Upper lobe of right lung (tissue), 1 donor: ENCODE measurements at regions not wholly inside any gene's neighbourhood (a gene's known extent, or its start where the extent isn't known, plus 50 kb on each side); places are given as distances from the start of the nearest gene placed in this dataset.
"Not testable (repeated sequence)": the region's sequence is repeated elsewhere in the genome, so short reads cannot be mapped to it uniquely, and the experiment has no call there.

Experiments
- ATAC-seq: fragments of 200-7000 bp; cut with Tn5 transposase; one replicate; pipeline ENCODE4 v1.9.1; 2020; ENCODE audit warnings: mild to moderate bottlenecking, moderate library complexity
- DNase-seq: peaks from one replicate; pipeline ENCODE4 v3.0.0-alpha.2; 2020
- H3K27ac ChIP-seq: fragments of 200-600 bp; one replicate; pipeline ENCODE4 v1.8.0; 2022
- H3K27me3 ChIP-seq: fragments of 200-600 bp; one replicate; pipeline ENCODE4 v1.8.0; 2022; ENCODE audit warnings: mild to moderate bottlenecking
- H3K36me3 ChIP-seq: fragments of 200-600 bp; one replicate; pipeline ENCODE4 v1.8.0; 2022
- H3K4me1 ChIP-seq: fragments of 200-600 bp; one replicate; pipeline ENCODE4 v1.8.0; 2022
- H3K4me3 ChIP-seq: fragments of 200-600 bp; one replicate; pipeline ENCODE4 v1.8.0; 2022; ENCODE audit warnings: mild to moderate bottlenecking
- H3K9me3 ChIP-seq: fragments of 200-600 bp; one replicate; pipeline ENCODE4 v1.8.0; 2022
- intact Hi-C: fragments of 100-400 bp; cut with DNase I; formaldehyde crosslinking; loops from one replicate; pipeline ENCODE4 v1.11.0; 2022
- TF ChIP-seq, protein P1 (sequence below): fragments of 200-600 bp; IDR thresholded peaks from one replicate; pipeline ENCODE4 v1.8.0; 2022; ENCODE audit warnings: antibody characterized with exemption
- donor health status: DM: no; HTN: yes; CAD: no; lungs with severe emphysema.

GRCh38 chr17:51355441-51356410 is 95.4 kb downstream of the UTP18 start:
- H3K27me3 ChIP-seq, result no peaks in the 10 kb centered on the region
- no peaks in the 10 kb centered on the region for H3K9me3 ChIP-seq
- ATAC-seq (no peak), DNase-seq (no peak)
- H3K27ac ChIP-seq, result no peak overlapping the region
- intact Hi-C loops, result no loop called here
- no peak overlapping the region for H3K4me3 ChIP-seq
- H3K4me1 ChIP-seq, result no peaks in the 10 kb centered on the region
- TF ChIP-seq, protein P1, sequence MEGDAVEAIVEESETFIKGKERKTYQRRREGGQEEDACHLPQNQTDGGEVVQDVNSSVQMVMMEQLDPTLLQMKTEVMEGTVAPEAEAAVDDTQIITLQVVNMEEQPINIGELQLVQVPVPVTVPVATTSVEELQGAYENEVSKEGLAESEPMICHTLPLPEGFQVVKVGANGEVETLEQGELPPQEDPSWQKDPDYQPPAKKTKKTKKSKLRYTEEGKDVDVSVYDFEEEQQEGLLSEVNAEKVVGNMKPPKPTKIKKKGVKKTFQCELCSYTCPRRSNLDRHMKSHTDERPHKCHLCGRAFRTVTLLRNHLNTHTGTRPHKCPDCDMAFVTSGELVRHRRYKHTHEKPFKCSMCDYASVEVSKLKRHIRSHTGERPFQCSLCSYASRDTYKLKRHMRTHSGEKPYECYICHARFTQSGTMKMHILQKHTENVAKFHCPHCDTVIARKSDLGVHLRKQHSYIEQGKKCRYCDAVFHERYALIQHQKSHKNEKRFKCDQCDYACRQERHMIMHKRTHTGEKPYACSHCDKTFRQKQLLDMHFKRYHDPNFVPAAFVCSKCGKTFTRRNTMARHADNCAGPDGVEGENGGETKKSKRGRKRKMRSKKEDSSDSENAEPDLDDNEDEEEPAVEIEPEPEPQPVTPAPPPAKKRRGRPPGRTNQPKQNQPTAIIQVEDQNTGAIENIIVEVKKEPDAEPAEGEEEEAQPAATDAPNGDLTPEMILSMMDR, result no peak
- H3K36me3 ChIP-seq, result no peaks in the 10 kb centered on the region

- DNase-seq (no peak), ATAC-seq (no peak)
- H3K4me1 ChIP-seq, result no peaks in the 10 kb centered on the region
- H3K9me3 ChIP-seq, result no peaks in the 10 kb centered on the region
- H3K27ac ChIP-seq, result no peak overlapping the region
- H3K4me3 ChIP-seq, result no peak overlapping the region
- no peaks in the 10 kb centered on the region for H3K36me3 ChIP-seq
- TF ChIP-seq, protein P1, result no peak
- H3K27me3 ChIP-seq, result no peaks in the 10 kb centered on the region
- intact Hi-C loops, result no loop called here
Observed at GRCh38 chr17:51359055-51359454, 98.7 kb downstream of the UTP18 start.

- DNase-seq (no peak), ATAC-seq (no peak)
- intact Hi-C loops, result no loop called here
Observed at GRCh38 chr17:51362811-51363585, 102.7 kb downstream of the UTP18 start.

DNA sequence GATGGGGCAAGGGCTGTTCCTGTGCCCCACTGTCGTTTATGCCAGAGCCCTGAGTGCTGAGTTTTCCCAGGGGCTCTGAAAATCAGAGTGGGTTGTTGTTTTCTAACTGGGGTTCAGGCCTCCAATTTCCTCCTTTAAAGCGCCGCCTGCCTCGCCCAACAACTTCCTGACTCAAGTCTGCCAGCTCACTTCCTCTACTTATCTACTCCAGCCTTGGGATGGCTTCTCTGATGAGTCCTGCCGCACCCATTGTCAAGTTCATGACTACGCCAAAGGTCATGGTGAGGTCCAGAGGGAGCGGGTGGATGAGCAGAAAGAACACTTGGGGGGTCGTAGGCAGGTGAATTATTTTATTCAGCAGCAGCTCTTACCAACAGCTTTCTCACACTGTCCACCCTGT is 104.7 kb downstream of the UTP18 start:
- no peak for DNase-seq

More at GRCh38 chr17:51362811-51363585, 102.7 kb downstream of the UTP18 start:
- H3K4me3 ChIP-seq, result no peak overlapping the region
- H3K27me3 ChIP-seq, result no peaks in the 10 kb centered on the region
- no peaks in the 10 kb centered on the region for H3K9me3 ChIP-seq
- H3K4me1 ChIP-seq, result no peaks in the 10 kb centered on the region
- TF ChIP-seq, protein P1, result no peak
- no peaks in the 10 kb centered on the region for H3K36me3 ChIP-seq
- H3K27ac ChIP-seq, result no peak overlapping the region

GRCh38 chr17:51366866-51367265 is 106.5 kb downstream of the UTP18 start:
- intact Hi-C loops, result no loop called here
- H3K27ac ChIP-seq, result no peak overlapping the region
- H3K4me3 ChIP-seq, result no peak overlapping the region
- H3K36me3 ChIP-seq, result no peaks in the 10 kb centered on the region
- H3K9me3 ChIP-seq, result no peaks in the 10 kb centered on the region
- DNase-seq (no peak), ATAC-seq (no peak)
- TF ChIP-seq, protein P1, result no peak
- H3K27me3 ChIP-seq, result peaks cover 4% of the 10 kb centered on the region
- H3K4me1 ChIP-seq, result no peaks in the 10 kb centered on the region

More for the DNA sequence above, 104.7 kb downstream of the UTP18 start:
- intact Hi-C loops, result no loop called here
- TF ChIP-seq, protein P1, result no peak
- Histone ChIP-seq H3K27me3 (no peaks in the 10 kb centered on the region), H3K9me3 (no peaks in the 10 kb centered on the region), H3K4me1 (no peaks in the 10 kb centered on the region), H3K4me3 (no peak overlapping the region), H3K27ac (no peak overlapping the region), H3K36me3 (no peaks in the 10 kb centered on the region)
- no peak for ATAC-seq

DNA sequence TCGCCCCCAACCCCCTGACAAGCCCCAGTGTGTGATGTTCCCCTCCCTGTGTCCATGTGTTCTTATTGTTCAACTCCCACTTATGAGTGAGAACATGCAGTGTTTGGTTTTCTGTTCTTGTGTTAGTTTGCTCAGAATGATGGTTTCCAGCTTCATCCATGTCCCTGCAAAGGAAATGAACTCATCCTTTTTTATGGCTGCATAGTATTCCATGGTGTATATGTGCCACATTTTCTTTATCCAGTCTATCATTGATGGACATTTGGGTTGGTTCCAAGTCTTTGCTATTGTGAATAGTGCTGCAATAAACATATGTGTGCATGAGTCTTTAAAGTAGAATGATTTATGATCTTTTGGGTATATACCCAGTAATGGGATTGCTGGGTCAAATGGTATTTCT is 107.5 kb downstream of the UTP18 start:
- DNase-seq, ATAC-seq, H3K9me3 ChIP-seq, H3K27me3 ChIP-seq, H3K4me3 ChIP-seq, H3K27ac ChIP-seq, H3K36me3 ChIP-seq, intact Hi-C loops, H3K4me1 ChIP-seq: not testable (repeated sequence)
